Natural killer cell (primary cell): ENCODE measurements at regions not wholly inside any gene's neighbourhood (a gene's known extent, or its start where the extent isn't known, plus 50 kb on each side); places are given as distances from the start of the nearest gene placed in this dataset.
"Not testable (repeated sequence)": the region's sequence is repeated elsewhere in the genome, so short reads cannot be mapped to it uniquely, and the experiment has no call there.

ENCODE experiments used
- ATAC-seq, 3 donors: fragments of 150-1000 bp in 2 of 3; fragments of 200-7000 bp in 1 of 3; cut with Tn5 transposase; 1 replicate in 1 of 3; 2 replicates in 2 of 3; pipeline ENCODE4 v1.10.0; 2021; ENCODE audit warnings: mild to moderate bottlenecking in 2 of 3, moderate library complexity in 2 of 3
- DNase-seq, 2 donors: peaks; one replicate each; pipeline versions ENCODE4 v3.0.0 to v3.0.0-alpha.2; 2013 to 2021; ENCODE audit warnings: mixed read lengths in 1 of 2
- H3K27ac ChIP-seq: one replicate; pipeline ENCODE4 v1.5.1; 2013; ENCODE audit warnings: mild to moderate bottlenecking, low read length
- H3K27me3 ChIP-seq: one replicate; pipeline ENCODE4 v1.6.1; 2013; ENCODE audit warnings: low read length; ENCODE audit not compliant: control insufficient read depth, insufficient read depth
- H3K36me3 ChIP-seq: one replicate; pipeline ENCODE4 v1.6.1; 2013; ENCODE audit warnings: low read length; ENCODE audit not compliant: control insufficient read depth, insufficient read depth
- H3K4me1 ChIP-seq: one replicate; pipeline ENCODE4 v1.6.1; 2013; ENCODE audit warnings: low read length; ENCODE audit not compliant: control insufficient read depth, insufficient read depth
- H3K4me3 ChIP-seq: one replicate; pipeline ENCODE4 v1.5.1; 2013; ENCODE audit warnings: low read length
- H3K9me3 ChIP-seq: one replicate; pipeline ENCODE4 v1.6.1; 2013; ENCODE audit warnings: low read length; ENCODE audit not compliant: control insufficient read depth, insufficient read depth
- H3K27ac Mint-ChIP-seq, 2 donors: one replicate each; pipeline ENCODE4 v1.8.0; 2022; ENCODE audit warnings: mild to moderate bottlenecking in 2 of 2, mixed read lengths in 2 of 2, moderate library complexity in 1 of 2
- H3K27me3 Mint-ChIP-seq, 2 donors: one replicate each; pipeline ENCODE4 v1.8.0; 2022; ENCODE audit warnings: low read depth in 2 of 2, mixed read lengths in 2 of 2
- H3K36me3 Mint-ChIP-seq: one replicate; pipeline ENCODE4 v1.8.0; 2022; ENCODE audit warnings: mixed read lengths
- H3K4me1 Mint-ChIP-seq, 2 donors: one replicate each; pipeline ENCODE4 v1.8.0; 2022; ENCODE audit warnings: mixed read lengths in 2 of 2
- H3K4me3 Mint-ChIP-seq: one replicate; pipeline ENCODE4 v1.8.0; 2022; ENCODE audit warnings: mild to moderate bottlenecking, moderate library complexity, mixed read lengths
- H3K9me3 Mint-ChIP-seq, 2 donors: one replicate each; pipeline ENCODE4 v1.8.0; 2022; ENCODE audit warnings: mixed read lengths in 2 of 2
- WGBS: methylation state at CpG from one replicate; pipeline ENCODE4 v1.1.7; 2013; ENCODE audit warnings: missing lambda C conversion rate; ENCODE audit not compliant: insufficient coverage; 5-methylcytosine and 5-hydroxymethylcytosine counted together
- intact Hi-C: fragments of 100-400 bp; cut with micrococcal nuclease; formaldehyde crosslinking; loops from one replicate; pipeline ENCODE4 v1.14.2; 2022
- TF ChIP-seq, protein P1 (sequence below): fragments of 200-600 bp; IDR thresholded peaks from one replicate; pipeline ENCODE4 v1.8.0; 2022; ENCODE audit warnings: antibody characterized with exemption

DNA sequence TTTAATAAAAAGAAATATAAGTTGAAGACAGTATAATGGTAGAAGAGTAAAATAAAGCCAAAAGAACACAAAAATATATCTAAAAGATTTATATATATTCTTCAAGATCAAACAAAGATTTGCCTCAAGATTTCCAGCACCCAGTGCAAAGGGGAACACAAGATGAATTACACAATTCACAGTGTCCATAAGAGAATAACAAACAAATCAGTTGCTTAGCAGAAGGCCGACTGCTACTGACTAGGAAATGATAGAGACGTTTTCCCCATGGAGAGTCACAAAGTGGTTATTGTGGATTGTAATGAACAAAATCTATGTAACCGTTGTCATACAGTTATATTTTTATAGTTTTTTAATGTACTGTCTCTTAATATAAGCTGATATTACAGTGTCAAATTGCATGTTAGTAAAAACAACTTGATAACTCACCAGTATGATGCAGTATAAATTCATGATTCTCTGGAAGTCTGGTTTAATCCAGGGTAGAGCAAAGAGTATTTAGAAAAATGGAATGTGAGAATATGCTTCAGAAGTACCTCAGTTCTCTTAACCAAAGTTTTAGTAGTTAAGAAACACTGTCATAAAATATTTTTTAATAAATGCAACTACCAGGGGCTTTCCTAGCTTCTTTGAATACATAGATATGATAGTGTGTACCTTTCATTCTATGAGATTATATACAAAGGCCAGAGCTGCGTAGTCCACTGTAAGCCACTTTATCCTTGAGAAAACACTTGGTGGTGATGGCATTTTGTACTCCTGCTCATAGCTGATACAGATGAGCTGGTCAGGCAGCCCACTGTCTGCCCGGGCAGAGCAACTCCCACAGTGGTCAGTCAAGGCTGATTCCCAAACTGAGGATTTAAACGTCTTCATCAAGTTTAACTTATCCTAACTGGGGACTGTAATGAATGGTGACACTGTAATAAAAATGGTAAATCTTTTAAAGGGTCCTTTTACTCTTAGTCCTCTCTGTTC, 180.5 kb upstream of the DTNA start:
- no peaks in the 10 kb centered on the region for H3K36me3 Mint-ChIP-seq
- no peak for DNase-seq
- Histone ChIP-seq H3K9me3 (no peaks in the 10 kb centered on the region), H3K4me1 (no peaks in the 10 kb centered on the region), H3K4me3 (no peak overlapping the region), H3K27ac (no peak overlapping the region), H3K36me3 (no peaks in the 10 kb centered on the region), H3K27me3 (no peaks in the 10 kb centered on the region)
- 84% methylated on average over 5 of the region's 6 CpGs for WGBS
- no peaks in the 10 kb centered on the region for H3K4me1 Mint-ChIP-seq
- intact Hi-C loops = no loop called here
- no peak overlapping the region for H3K27ac Mint-ChIP-seq
- TF ChIP-seq, protein P1, sequence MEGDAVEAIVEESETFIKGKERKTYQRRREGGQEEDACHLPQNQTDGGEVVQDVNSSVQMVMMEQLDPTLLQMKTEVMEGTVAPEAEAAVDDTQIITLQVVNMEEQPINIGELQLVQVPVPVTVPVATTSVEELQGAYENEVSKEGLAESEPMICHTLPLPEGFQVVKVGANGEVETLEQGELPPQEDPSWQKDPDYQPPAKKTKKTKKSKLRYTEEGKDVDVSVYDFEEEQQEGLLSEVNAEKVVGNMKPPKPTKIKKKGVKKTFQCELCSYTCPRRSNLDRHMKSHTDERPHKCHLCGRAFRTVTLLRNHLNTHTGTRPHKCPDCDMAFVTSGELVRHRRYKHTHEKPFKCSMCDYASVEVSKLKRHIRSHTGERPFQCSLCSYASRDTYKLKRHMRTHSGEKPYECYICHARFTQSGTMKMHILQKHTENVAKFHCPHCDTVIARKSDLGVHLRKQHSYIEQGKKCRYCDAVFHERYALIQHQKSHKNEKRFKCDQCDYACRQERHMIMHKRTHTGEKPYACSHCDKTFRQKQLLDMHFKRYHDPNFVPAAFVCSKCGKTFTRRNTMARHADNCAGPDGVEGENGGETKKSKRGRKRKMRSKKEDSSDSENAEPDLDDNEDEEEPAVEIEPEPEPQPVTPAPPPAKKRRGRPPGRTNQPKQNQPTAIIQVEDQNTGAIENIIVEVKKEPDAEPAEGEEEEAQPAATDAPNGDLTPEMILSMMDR = no peak
- no peaks in the 10 kb centered on the region for H3K27me3 Mint-ChIP-seq
- H3K4me3 Mint-ChIP-seq = no peak overlapping the region
- ATAC-seq = no peak
- peaks cover 3 to 4% of the 10 kb centered on the region in 2 donors for H3K9me3 Mint-ChIP-seq

DNA sequence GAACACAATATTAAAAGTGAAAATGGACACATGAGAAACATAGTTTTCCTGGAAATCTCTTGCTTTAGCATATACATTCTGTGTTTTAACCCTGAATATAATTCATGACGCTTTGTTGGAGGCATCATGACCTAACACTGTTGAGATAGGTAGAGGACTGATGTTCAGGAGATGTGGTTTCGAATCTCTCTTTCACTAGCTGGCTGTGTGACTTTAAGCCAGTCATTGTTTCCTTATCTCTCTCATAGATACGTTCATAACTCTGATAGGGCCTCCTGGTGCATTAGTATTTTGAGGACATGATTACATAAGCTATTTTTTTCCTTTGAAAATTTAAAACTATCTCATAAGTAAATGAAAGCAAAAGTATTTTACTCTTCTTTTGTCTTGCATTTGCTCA, 179.0 kb upstream of the DTNA start:
- H3K27me3 Mint-ChIP-seq = no peaks in the 10 kb centered on the region
- H3K4me1 ChIP-seq = no peaks in the 10 kb centered on the region
- TF ChIP-seq, protein P1 = no peak
- no peak overlapping the region for H3K4me3 ChIP-seq
- no peaks in the 10 kb centered on the region for H3K36me3 ChIP-seq
- no peaks in the 10 kb centered on the region for H3K4me1 Mint-ChIP-seq
- no peak overlapping the region for H3K27ac ChIP-seq
- no peak overlapping the region for H3K27ac Mint-ChIP-seq
- no peak overlapping the region for H3K4me3 Mint-ChIP-seq
- H3K36me3 Mint-ChIP-seq = no peaks in the 10 kb centered on the region
- DNase-seq = no peak
- intact Hi-C loops = no loop called here
- peaks cover 3 to 4% of the 10 kb centered on the region in 2 donors for H3K9me3 Mint-ChIP-seq
- no peak for ATAC-seq
- no peaks in the 10 kb centered on the region for H3K27me3 ChIP-seq
- 50% methylated on average over 1 of the region's 3 CpGs for WGBS
- no peaks in the 10 kb centered on the region for H3K9me3 ChIP-seq

DNA sequence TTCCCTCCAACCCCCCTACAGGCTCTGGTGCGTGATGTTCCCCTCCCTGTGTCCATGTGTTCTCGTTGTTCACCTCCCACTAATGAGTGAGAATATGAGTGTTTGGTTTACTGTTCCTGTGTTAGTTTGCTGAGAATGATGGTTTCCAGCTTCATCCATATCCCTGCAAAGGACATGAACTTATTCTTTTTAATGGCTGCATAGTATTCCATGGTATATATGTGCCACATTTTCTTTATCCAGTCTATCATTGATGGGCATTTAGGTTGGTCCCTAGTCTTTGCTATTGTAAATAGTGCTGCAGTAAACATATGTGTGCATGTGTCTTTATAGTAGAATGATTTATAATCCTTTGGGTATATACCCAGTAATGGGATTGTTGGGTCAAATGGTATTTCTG, 175.5 kb upstream of the DTNA start:
- not testable (repeated sequence) for ATAC-seq

DNA sequence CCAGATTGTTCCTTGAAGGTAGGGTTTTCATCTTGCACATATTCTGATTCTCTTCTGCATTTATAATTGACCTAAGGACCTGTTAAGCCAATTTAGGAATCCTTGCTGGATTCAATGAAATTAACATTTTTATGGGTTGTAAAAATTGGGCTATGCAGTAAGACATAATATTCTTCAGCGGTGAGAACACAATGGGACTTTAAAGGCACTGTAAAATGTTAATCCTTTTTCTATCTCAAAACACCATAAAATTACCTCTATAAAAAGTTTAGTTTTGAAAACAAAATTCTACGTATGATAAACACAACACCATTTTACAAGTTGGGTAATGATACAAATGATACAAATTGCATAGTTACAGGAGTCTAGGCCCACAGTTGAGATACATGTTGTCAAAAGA, 169.2 kb upstream of the DTNA start:
- Mint-ChIP-seq H3K27ac (no peak overlapping the region), H3K27me3 (peaks cover 0 to 2% of the 10 kb centered on the region in 2 donors), H3K4me1 (no peaks in the 10 kb centered on the region), H3K36me3 (no peaks in the 10 kb centered on the region), H3K4me3 (no peak overlapping the region), H3K9me3 (peaks cover 0 to 5% of the 10 kb centered on the region in 2 donors)
- no peak for DNase-seq
- intact Hi-C loops = no loop called here
- no peaks in the 10 kb centered on the region for H3K9me3 ChIP-seq
- ATAC-seq = no peak
- no peaks in the 10 kb centered on the region for H3K36me3 ChIP-seq
- H3K4me3 ChIP-seq = no peak overlapping the region
- WGBS = 60% methylated on average over 1 of the region's 2 CpGs
- H3K27me3 ChIP-seq = no peaks in the 10 kb centered on the region
- TF ChIP-seq, protein P1 = no peak
- no peak overlapping the region for H3K27ac ChIP-seq
- no peaks in the 10 kb centered on the region for H3K4me1 ChIP-seq

More for the DNA sequence above, 175.5 kb upstream of the DTNA start:
- H3K4me1 ChIP-seq, intact Hi-C loops, H3K9me3 Mint-ChIP-seq, H3K4me3 Mint-ChIP-seq, H3K36me3 Mint-ChIP-seq, H3K4me1 Mint-ChIP-seq, H3K9me3 ChIP-seq, DNase-seq, H3K27me3 Mint-ChIP-seq, H3K27ac Mint-ChIP-seq, H3K27me3 ChIP-seq, H3K36me3 ChIP-seq, H3K27ac ChIP-seq, H3K4me3 ChIP-seq: not testable (repeated sequence)
- WGBS = no CpG with 5 or more reads among the region's 2 CpGs
